Urinary bladder (tissue), 4 donors: ENCODE measurements at regions not wholly inside any gene's neighbourhood (a gene's known extent, or its start where the extent isn't known, plus 50 kb on each side); places are given as distances from the start of the nearest gene placed in this dataset. TPM values are rescaled to one million over a fixed set of nuclear protein-coding genes. Genes with fewer than 3 reads are reported as not detected.

Experiments used
- DNase-seq: peaks from one replicate; pipeline ENCODE4 v3.0.0-alpha.2; 2015; ENCODE audit errors: extremely low spot score
- H3K27ac ChIP-seq: one replicate; pipeline ENCODE4 v1.5.1; 2013; ENCODE audit warnings: low read depth, mild to moderate bottlenecking, moderate library complexity
- H3K36me3 ChIP-seq: one replicate; pipeline ENCODE4 v1.6.1; 2013; ENCODE audit warnings: mild to moderate bottlenecking, moderate library complexity; ENCODE audit not compliant: insufficient read depth
- H3K4me1 ChIP-seq: one replicate; pipeline ENCODE4 v1.6.1; 2013; ENCODE audit warnings: mild to moderate bottlenecking, moderate library complexity; ENCODE audit not compliant: insufficient read depth
- H3K4me3 ChIP-seq: one replicate; pipeline ENCODE4 v1.5.1; 2013; ENCODE audit warnings: low read depth, low read length
- WGBS: extraction: QIAGEN DNeasy Blood & Tissue Kit; methylation state at CpG from one replicate; pipeline ENCODE4 v1.1.7; 2013; 5-methylcytosine and 5-hydroxymethylcytosine counted together
- small RNA-seq: library from RNA; depleted of rRNA; stranded (forward); fragments of <200 nt; gene quantifications from one replicate; pipeline ENCODE3, GENCODE V24; 2014
- donor health status: healthy with polysubstance abuse.
- donor health status: healthy.

GRCh38 chr4:134313591-134313990 is 112.0 kb upstream of the PABPC4L start:
- H3K36me3 ChIP-seq = no peaks in the 10 kb centered on the region
- no peak overlapping the region for H3K27ac ChIP-seq
- H3K4me1 ChIP-seq = no peaks in the 10 kb centered on the region
- no peak for DNase-seq
- WGBS = 77% methylated on average over 2 of the region's 2 CpGs
- H3K4me3 ChIP-seq = no peak overlapping the region

DNA sequence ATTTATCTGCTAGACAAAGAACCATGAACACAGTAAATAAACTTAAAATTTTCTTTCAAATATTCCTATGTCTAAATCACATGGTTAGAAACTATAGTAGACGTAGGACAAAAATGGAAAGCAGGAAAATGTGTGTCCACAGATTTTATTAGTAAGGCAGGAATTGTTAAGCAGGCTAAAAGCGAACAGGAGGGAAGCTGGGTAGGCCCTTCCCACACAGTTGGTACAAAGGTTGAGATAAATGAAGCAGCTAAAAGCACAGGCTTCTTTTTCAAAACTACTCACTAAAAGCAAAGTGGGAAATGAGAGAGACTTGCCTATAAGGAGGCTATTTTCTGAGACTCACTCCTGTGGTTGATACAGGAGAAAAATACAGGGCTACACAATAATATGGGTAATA is 108.1 kb upstream of the PABPC4L start:
- H3K27ac ChIP-seq = no peak overlapping the region
- H3K36me3 ChIP-seq = no peaks in the 10 kb centered on the region
- DNase-seq = no peak
- 89% methylated on average over 2 of the region's 2 CpGs for WGBS
- no peak overlapping the region for H3K4me3 ChIP-seq
- no peaks in the 10 kb centered on the region for H3K4me1 ChIP-seq

GRCh38 chr4:134308910-134309309 is 107.3 kb upstream of the PABPC4L start:
- H3K27ac ChIP-seq = no peak overlapping the region
- no peak for DNase-seq
- H3K36me3 ChIP-seq = no peaks in the 10 kb centered on the region
- no peaks in the 10 kb centered on the region for H3K4me1 ChIP-seq
- no peak overlapping the region for H3K4me3 ChIP-seq

DNA sequence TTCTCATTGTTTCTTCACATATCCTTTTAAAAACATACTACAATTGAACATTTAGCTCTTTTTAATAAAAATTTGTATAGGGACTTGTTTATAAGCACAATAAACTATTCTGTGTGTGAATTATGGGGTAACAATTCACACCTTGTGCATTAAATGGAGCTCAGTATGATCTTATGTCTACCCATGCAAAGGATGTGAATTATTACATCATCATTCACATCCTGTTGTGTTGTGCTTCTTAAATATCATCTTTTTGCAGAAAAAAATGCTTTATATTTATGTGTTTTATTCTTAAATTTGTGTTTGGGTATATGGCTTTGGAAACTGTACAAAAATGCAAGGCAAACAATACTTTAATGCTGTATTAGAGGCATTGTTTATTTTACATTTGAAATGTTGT is 96.7 kb upstream of the PABPC4L start:
- H3K4me3 ChIP-seq = no peak overlapping the region
- no peaks in the 10 kb centered on the region for H3K36me3 ChIP-seq
- DNase-seq = no peak
- H3K4me1 ChIP-seq = no peaks in the 10 kb centered on the region
- H3K27ac ChIP-seq = no peak overlapping the region

- Histone ChIP-seq H3K4me1 (no peaks in the 10 kb centered on the region), H3K27ac (no peak overlapping the region), H3K4me3 (no peak overlapping the region), H3K36me3 (no peaks in the 10 kb centered on the region)
- no peak for DNase-seq
Measured at GRCh38 chr4:134297765-134298164, 96.2 kb upstream of the PABPC4L start.

DNA sequence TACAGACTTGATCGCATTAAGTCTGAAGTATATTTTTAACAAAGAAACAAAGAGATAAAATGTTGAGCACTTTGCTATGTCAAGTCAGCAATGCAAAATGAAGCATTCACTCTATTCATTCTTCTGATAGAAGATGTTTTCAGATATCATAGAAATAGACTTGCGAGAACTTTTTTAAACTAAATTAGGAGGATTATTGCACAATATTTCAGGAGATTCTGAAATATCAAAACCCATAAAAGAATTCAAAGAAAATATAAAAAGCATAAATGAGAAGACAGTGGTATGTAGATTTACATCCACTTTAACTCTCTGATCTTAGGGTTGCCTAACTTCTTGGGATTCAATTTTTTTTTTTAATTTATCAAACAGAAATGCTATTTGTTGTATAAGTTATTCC is 81.1 kb upstream of the PABPC4L start:
- no peaks in the 10 kb centered on the region for H3K4me1 ChIP-seq
- no peaks in the 10 kb centered on the region for H3K36me3 ChIP-seq
- WGBS = 98% methylated on average over 2 of the region's 2 CpGs
- DNase-seq = no peak
- no peak overlapping the region for H3K27ac ChIP-seq
- H3K4me3 ChIP-seq = no peak overlapping the region

DNA sequence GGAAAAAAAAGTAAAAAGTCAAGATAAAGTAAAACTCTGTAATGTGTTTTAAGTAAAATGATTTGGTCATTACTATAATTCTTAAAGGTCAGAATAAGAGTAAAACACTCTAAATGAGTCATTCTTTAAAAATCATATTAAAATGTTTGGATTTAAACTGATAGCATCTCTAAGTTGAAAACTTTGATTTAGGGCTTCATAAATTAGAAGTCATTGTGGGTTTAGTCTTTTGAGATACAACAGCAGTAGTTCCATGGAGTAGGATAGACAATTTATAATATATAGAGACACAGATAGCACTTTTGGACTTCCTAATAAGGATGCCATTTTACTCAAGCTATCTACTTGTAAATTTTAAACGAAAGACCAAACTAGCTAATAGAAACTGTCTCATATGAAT is 77.1 kb upstream of the PABPC4L start:
- DNase-seq = peak; percentile 17
- whole genome bisulfite sequencing = 19% methylated on average over 1 of the region's 1 CpG
- no peaks in the 10 kb centered on the region for H3K4me1 ChIP-seq
- no peak overlapping the region for H3K4me3 ChIP-seq
- H3K36me3 ChIP-seq = no peaks in the 10 kb centered on the region
- no peak overlapping the region for H3K27ac ChIP-seq

GRCh38 chr4:134276476-134276875 is 74.9 kb upstream of the PABPC4L start:
- no peaks in the 10 kb centered on the region for H3K36me3 ChIP-seq
- no peak for DNase-seq
- 40% methylated on average over 2 of the region's 2 CpGs for WGBS
- H3K4me3 ChIP-seq = no peak overlapping the region
- no peak overlapping the region for H3K27ac ChIP-seq
- H3K4me1 ChIP-seq = no peaks in the 10 kb centered on the region

GRCh38 chr4:134260126-134260525 is 58.5 kb upstream of the PABPC4L start:
- WGBS = 90% methylated on average over 1 of the region's 1 CpG
- Histone ChIP-seq H3K4me1 (no peaks in the 10 kb centered on the region), H3K36me3 (no peaks in the 10 kb centered on the region), H3K27ac (no peak overlapping the region), H3K4me3 (no peak overlapping the region)
- DNase-seq = no peak

Small RNA genes in the stretch of these regions (small RNA-seq; reads per million reads assigned to genes)
- gene AC104619.4 (not detected), gene RF00026 (not detected)
